ENCODE measurements at regions not wholly inside any gene's neighbourhood (a gene's known extent, or its start where the extent isn't known, plus 50 kb on each side); places are given as distances from the start of the nearest gene placed in this dataset.

GRCh38 chr20:61042506-61043385, 209.3 kb upstream of the CDH4 start:
- DNase-seq, result no peak

DNA sequence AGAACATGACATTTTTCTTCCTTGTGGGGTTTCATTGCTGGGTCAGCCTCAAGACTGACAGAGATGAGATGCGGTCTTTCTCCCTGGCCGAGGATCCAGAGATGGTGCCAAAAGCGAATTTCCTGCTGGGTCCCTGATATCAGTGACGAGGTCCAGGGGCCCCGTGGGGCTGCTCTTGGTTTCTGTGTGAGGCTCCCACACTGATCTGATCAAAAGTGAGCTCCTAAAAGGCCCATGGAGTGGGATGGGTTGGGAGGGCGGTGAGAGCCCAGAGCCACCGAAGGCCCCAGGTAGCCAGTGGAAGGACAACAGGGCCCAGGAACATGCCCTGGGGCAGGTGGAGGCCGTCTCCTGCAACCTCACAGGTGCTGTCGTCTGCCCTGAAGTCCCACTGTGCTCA, 208.4 kb upstream of the CDH4 start:
- no peak for DNase-seq

DNA sequence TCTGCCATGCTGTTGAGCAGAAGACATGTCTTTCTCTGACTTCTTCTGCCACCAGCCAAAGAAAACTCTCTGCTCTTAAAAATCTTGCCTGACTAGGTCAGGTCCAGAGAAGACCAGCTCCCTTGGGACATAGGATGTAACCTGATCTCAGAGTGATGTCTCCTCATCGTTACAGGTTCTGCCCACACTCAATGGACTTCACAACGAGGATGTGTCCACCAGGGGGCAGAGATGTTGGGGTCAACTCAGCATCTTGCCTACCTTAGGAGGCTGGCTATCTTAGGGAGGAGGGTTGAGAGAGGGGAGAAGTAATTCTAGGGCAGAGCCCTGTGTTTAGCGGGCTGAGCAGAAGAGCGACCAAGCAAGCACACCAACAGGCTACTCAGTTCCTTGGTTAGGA, 207.6 kb upstream of the CDH4 start:
- no peak for DNase-seq

DNA sequence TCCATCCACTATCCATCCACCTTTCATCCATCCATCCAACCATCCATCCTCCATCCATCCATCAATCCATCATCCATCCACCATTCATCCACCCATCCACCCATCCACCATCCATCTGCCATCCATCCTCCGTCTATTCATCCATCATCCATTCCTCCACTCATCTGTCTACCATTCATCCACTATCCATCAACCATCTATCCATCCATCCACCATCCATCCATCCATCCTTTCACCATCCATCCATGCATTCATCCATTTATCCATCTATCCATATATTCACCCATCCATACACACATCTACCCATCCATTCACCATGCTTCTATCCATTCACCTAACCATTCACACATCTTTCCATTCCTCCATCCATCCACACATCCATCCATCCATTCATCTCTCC, 207.0 kb upstream of the CDH4 start:
- DNase-seq, result no peak

GRCh38 chr20:61045876-61046585, 206.0 kb upstream of the CDH4 start:
- DNase-seq, result no peak

- no peak for DNase-seq
Observed at GRCh38 chr20:61046721-61047351, 205.2 kb upstream of the CDH4 start.

- no peak for DNase-seq
Observed at GRCh38 chr20:61047515-61047914, 204.5 kb upstream of the CDH4 start.

GRCh38 chr20:61048302-61048701, 203.8 kb upstream of the CDH4 start:
- no peak for DNase-seq

- no peak for DNase-seq
Observed at GRCh38 chr20:61049684-61050083, 202.4 kb upstream of the CDH4 start.

- DNase-seq, result no peak
Observed at GRCh38 chr20:61050336-61050890, 201.6 kb upstream of the CDH4 start.

- DNase-seq, result no peak
Observed at GRCh38 chr20:61052195-61052750, 199.8 kb upstream of the CDH4 start.

- no peak for DNase-seq
Observed at GRCh38 chr20:61052776-61053442, 199.2 kb upstream of the CDH4 start.

DNA sequence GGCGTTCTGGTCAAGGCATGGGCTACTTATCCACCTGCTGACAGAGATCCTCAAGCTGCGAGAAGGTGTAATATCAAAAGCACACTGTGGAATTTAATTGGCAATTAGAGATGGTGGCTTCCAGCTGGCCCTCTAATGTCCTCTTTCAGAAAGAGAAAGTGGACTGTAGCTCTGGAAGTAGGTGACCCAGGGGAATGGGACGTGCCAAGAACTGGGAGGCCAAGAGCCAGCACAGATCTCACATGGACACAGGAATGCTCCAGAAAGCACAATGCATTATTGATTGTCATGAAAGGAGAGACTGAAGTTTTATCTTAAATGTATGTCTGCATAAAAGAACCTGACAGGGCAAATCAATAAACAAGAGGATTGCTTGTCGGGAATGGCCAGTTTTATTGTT, 198.6 kb upstream of the CDH4 start:
- DNase-seq, result no peak

DNA sequence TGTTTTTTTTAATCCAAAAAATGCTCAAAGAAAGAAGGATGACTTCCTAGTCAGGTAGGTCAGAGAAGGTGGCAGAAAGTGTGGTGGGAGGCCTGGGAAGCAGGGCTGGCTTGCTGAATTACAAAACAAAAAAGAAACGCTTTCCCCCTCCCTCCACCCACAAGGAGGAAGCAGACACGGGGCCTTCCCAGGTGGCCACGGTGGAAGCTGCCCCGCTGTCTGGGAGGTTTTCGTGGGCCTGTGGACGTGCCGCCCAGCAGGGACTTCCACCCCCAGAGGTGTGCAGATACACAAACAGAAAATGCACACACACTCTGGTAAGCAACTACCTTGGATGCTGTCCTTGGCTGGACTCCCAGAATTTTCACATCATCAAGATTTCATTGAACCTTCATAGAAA, 198.2 kb upstream of the CDH4 start:
- no peak for DNase-seq

GRCh38 chr20:61054411-61054810, 197.7 kb upstream of the CDH4 start:
- no peak for DNase-seq

GRCh38 chr20:61055180-61056010, 196.7 kb upstream of the CDH4 start:
- no peak for DNase-seq

DNA sequence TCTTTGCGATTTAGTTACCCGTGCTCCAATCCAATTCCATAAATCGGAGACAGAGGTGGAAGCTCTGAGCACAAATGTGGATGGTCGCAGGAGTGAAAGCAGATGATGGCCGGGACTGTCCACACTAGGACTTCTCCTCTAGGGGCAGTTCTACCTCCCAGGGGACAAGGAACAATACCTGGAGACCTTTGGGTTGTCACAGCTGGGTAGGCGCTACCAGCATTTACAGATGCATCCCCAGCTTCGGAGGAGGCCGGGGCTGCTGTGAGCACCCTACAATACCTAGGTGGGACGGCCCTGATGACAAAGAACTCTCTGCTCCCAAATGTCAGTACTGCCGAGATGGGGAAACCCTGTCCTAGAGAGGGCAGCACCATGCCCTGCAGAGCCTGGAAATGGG, 195.9 kb upstream of the CDH4 start:
- DNase-seq, result no peak

DNA sequence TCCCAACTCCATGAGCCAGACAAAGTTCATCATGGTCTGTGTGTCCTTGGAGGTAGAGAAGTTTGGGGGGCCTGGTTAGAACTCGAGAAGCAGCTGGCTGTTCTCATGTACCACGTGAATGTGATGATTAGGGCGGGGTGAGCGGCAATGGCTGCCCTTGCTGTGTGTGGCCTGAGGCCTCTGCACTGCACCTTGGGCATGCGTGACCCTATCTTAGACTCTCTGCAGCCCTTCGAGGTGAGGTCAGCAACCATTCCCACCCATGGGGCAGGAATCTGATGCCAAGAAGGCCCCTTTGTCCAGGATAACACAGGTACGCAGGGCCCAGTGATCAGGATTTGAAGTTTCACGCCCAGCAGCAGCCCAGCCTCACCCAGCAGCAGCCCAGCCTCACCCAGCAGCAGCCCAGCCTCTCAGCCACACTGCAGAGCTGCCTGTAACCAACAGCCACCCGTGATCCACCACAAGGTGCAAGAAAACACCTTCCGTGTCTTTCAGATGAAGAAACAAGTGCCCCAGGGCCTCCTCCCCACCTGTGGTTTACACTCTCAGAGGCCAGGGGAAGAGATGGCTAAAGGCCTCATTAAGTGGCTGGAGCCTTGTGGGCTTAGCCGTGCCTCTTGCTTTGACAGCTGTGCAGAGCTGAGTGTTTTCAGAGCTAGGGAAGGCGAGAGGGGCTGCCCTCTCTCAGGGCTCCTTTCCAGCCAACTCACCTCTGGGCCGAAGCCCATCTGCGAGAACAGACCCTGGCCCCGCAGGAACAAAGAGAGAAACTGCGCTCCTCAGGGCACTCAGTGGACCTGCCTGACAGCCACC, 195.2 kb upstream of the CDH4 start:
- DNase-seq, result no peak

DNA sequence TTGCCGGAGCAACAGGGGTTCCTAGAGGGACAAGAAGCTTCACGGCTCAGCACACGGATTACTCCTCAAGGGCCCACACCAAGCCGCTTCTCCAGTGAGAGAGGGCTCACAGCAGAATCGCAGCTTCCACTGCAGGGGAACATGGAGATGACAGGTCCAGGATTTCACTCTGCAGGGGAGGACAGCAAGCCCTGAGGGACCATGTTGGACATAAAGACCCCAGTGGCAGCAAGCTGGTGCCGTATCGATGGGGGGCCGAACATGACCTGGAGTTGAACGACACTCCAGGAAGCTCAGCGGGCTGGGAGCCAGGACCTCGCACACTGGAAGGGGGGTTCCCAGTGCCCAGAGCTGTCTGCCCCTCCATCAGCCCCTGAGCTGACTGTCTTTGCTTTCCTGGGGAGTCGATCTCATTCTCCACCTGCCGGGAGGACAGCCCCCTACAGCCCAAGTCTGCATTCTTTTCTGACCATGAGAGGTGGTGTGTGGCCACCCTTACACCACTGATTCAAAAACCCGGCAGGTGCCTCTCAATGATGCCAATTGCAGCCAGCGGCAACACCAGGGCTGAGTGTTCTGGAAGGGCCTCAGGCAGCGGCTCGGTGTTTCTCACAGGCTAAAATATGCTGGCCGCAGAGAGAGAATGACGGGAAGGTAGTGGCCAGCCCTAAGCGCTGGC, 194.5 kb upstream of the CDH4 start:
- DNase-seq, result no peak

DNA sequence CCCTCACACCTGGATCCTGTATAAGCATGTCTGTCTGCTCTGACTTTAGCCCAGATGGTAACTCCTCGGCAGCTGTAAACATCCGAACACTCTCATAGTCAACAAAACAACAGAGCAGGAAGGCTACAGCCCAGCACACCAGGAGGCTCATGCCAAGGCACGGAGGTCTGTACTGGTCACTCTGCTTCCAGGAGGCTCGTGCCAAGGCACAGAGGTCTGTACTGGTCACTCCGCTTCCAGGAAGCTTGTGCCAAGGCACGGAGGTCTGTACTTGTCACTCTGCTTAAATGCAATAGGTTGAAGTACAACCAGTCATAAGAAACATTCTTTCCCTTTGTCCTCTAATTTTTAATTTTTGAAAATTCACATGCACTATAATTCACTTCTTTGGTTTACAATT, 190.1 kb upstream of the CDH4 start:
- DNase-seq, result no peak
